ENCODE measurements at regions not wholly inside any gene's neighbourhood (a gene's known extent, or its start where the extent isn't known, plus 50 kb on each side); places are given as distances from the start of the nearest gene placed in this dataset.

- no peak for TF ChIP-seq CTCF (IDR thresholded peaks at IDR 0.05; ENCODE audit: extremely low read depth in 1 of 2, insufficient read depth in 1 of 2, low read depth in 1 of 2, low read length in 2 of 2)
- TF ChIP-seq POLR2AphosphoS5 (IDR thresholded peaks at IDR 0.05; ENCODE audit: insufficient read depth, low read depth, low read length) = no peak
- no peak for TF ChIP-seq POLR2A (IDR thresholded peaks at IDR 0.05; ENCODE audit: low read depth, low read length)
- no peak for TF ChIP-seq MAX (IDR thresholded peaks at IDR 0.05; ENCODE audit: insufficient read depth, insufficient read length)
- no peak for TF ChIP-seq EZH2 (IDR thresholded peaks at IDR 0.05; ENCODE audit: borderline replicate concordance, low read depth, low read length, severe bottlenecking)
- no peak for TF ChIP-seq JUN (IDR thresholded peaks at IDR 0.05; ENCODE audit: borderline replicate concordance, insufficient read depth, insufficient read length, low read depth)
- no peak for TF ChIP-seq MYC (IDR thresholded peaks at IDR 0.05; ENCODE audit: low read depth, low read length)
- TF ChIP-seq FOS (IDR thresholded peaks at IDR 0.05; ENCODE audit: borderline replicate concordance, insufficient read depth, low read length) = no peak
- no peak for TF ChIP-seq GATA2 (IDR thresholded peaks at IDR 0.05; ENCODE audit: insufficient read depth, insufficient read length, low read depth, low read length)
These were observed 421.0 kb upstream of the THBS1 start for GRCh38 chr15:39159833-39160232.

All from endothelial cell of umbilical vein (primary cell).